HG03558 (cell line): ENCODE measurements at regions not wholly inside any gene's neighbourhood (a gene's known extent, or its start where the extent isn't known, plus 50 kb on each side); places are given as distances from the start of the nearest gene placed in this dataset.

Source experiments
- ATAC-seq: cut with Tn5 transposase; IDR thresholded peaks from one replicate; pipeline ENCODE4 v1.9.1; 2021; ENCODE audit warnings: moderate number of reproducible peaks; ENCODE audit not compliant: unreplicated experiment; ENCODE audit errors: extremely low read depth

- no peak for ATAC-seq
These were observed 442.4 kb downstream of the LTN1 start for GRCh38 chr21:28550057-28550825.

- no peak for ATAC-seq
These were observed 444.4 kb downstream of the LTN1 start for GRCh38 chr21:28548291-28548690.

- ATAC-seq: no peak
These were observed 444.9 kb downstream of the LTN1 start for GRCh38 chr21:28547766-28548165.

- ATAC-seq: no peak
These were observed 448.7 kb downstream of the LTN1 start for GRCh38 chr21:28543975-28544374.

GRCh38 chr21:28541371-28542112 is 451.1 kb downstream of the LTN1 start:
- no peak for ATAC-seq

GRCh38 chr21:28540514-28540913 is 452.2 kb downstream of the LTN1 start:
- no peak for ATAC-seq

- no peak for ATAC-seq
These were observed 453.1 kb downstream of the LTN1 start for GRCh38 chr21:28539623-28539988.

- no peak for ATAC-seq
These were observed 453.6 kb downstream of the LTN1 start for GRCh38 chr21:28538987-28539622.

- ATAC-seq: no peak
These were observed 455.2 kb downstream of the LTN1 start for GRCh38 chr21:28537371-28538079.

- no peak for ATAC-seq
These were observed 460.2 kb downstream of the LTN1 start for GRCh38 chr21:28532446-28532845.

GRCh38 chr21:28523367-28523766 is 469.3 kb downstream of the LTN1 start:
- ATAC-seq: no peak

- ATAC-seq: no peak
These were observed 470.5 kb downstream of the LTN1 start for GRCh38 chr21:28522014-28522799.

- no peak for ATAC-seq
These were observed 474.0 kb downstream of the LTN1 start for GRCh38 chr21:28518630-28519029.

- peak; percentile 97 for ATAC-seq
These were observed 475.6 kb downstream of the LTN1 start for GRCh38 chr21:28516991-28517592.

- no peak for ATAC-seq
These were observed 476.7 kb downstream of the LTN1 start for GRCh38 chr21:28516021-28516420.

GRCh38 chr21:28513428-28513827 is 479.2 kb downstream of the LTN1 start:
- ATAC-seq: no peak

GRCh38 chr21:28509031-28509430 is 483.6 kb downstream of the LTN1 start:
- ATAC-seq: no peak

- no peak for ATAC-seq
These were observed 484.6 kb downstream of the LTN1 start for GRCh38 chr21:28508126-28508525.

GRCh38 chr21:28496517-28496916 is 496.2 kb downstream of the LTN1 start:
- no peak for ATAC-seq

GRCh38 chr21:28492127-28492526 is 500.6 kb downstream of the LTN1 start:
- no peak for ATAC-seq
